Neural progenitor cell (in vitro differentiated cells): ENCODE measurements at regions not wholly inside any gene's neighbourhood (a gene's known extent, or its start where the extent isn't known, plus 50 kb on each side); places are given as distances from the start of the nearest gene placed in this dataset.

Experiments used
- DNase-seq: peaks from one replicate; pipeline ENCODE4 v3.0.0-alpha.2; 2016; ENCODE audit warnings: low spot score
- H2AFZ ChIP-seq: fragments of 200-600 bp; sonication (generic); replicated peaks from 2 replicates; pipeline ENCODE4 v1.6.1; 2016; ENCODE audit warnings: antibody characterized with exemption
- H3F3A ChIP-seq: fragments of 200-600 bp; sonication (generic); 2 replicates; pipeline ENCODE4 v1.6.1; 2016; ENCODE audit warnings: antibody characterized with exemption, low read depth
- H3K27ac ChIP-seq: fragments of 200-600 bp; sonication (generic); 2 replicates; pipeline ENCODE4 v1.5.1; 2016; ENCODE audit warnings: mild to moderate bottlenecking
- H3K27me3 ChIP-seq: fragments of 200-600 bp; sonication (generic); 2 replicates; pipeline ENCODE4 v1.6.1; 2016; ENCODE audit warnings: mild to moderate bottlenecking, moderate library complexity
- H3K36me3 ChIP-seq: fragments of 200-600 bp; sonication (generic); 2 replicates; pipeline ENCODE4 v1.5.1; 2016
- H3K4me1 ChIP-seq: fragments of 200-600 bp; sonication (generic); 2 replicates; pipeline ENCODE4 v1.6.1; 2016; ENCODE audit warnings: mixed run types
- H3K4me2 ChIP-seq: fragments of 200-600 bp; sonication (generic); 2 replicates; pipeline ENCODE4 v1.6.1; 2016
- H3K4me3 ChIP-seq: fragments of 200-600 bp; sonication (generic); 2 replicates; pipeline ENCODE4 v1.5.1; 2016
- H3K79me2 ChIP-seq: fragments of 200-600 bp; sonication (generic); 2 replicates; pipeline ENCODE4 v1.6.1; 2016; ENCODE audit warnings: low read depth
- H3K9ac ChIP-seq: fragments of 200-600 bp; sonication (generic); 2 replicates; pipeline ENCODE4 v1.6.1; 2016
- H3K9me3 ChIP-seq: fragments of 200-600 bp; sonication (generic); 2 replicates; pipeline ENCODE4 v1.5.1; 2016; ENCODE audit warnings: low read depth
- H4K20me1 ChIP-seq: fragments of 200-600 bp; sonication (generic); 2 replicates; pipeline ENCODE4 v1.6.1; 2016; ENCODE audit warnings: low read depth
- H3K27ac Mint-ChIP-seq: 3 replicates; pipeline ENCODE4 v1.8.0; 2021; ENCODE audit warnings: mixed read lengths
- H3K27me3 Mint-ChIP-seq: 2 replicates; pipeline ENCODE4 v1.8.0; 2022; ENCODE audit warnings: low read depth, mild to moderate bottlenecking, inconsistent platforms, moderate library complexity, mixed read lengths; ENCODE audit not compliant: insufficient read depth
- H3K36me3 Mint-ChIP-seq: 3 replicates; pipeline ENCODE4 v1.8.0; 2021; ENCODE audit warnings: mixed read lengths
- H3K4me1 Mint-ChIP-seq: 3 replicates; pipeline ENCODE4 v1.8.0; 2021; ENCODE audit warnings: mixed read lengths
- H3K4me3 Mint-ChIP-seq: 3 replicates; pipeline ENCODE4 v1.8.0; 2021; ENCODE audit warnings: mild to moderate bottlenecking, moderate library complexity, mixed read lengths
- H3K9me3 Mint-ChIP-seq: 3 replicates; pipeline ENCODE4 v1.8.0; 2020; ENCODE audit warnings: mixed read lengths
- CTCF ChIP-seq: fragments of 200-600 bp; sonication (generic); IDR thresholded peaks from 2 replicates; pipeline ENCODE4 v1.5.1; 2017; ENCODE audit warnings: antibody characterized with exemption, mild to moderate bottlenecking
- EZH2 ChIP-seq: fragments of 200-600 bp; sonication (generic); IDR thresholded peaks from 2 replicates; pipeline ENCODE4 v1.6.1; 2017; ENCODE audit warnings: antibody characterized with exemption, mild to moderate bottlenecking, moderate library complexity
- EZH2phosphoT487 ChIP-seq: fragments of 200-600 bp; sonication (generic); IDR thresholded peaks from 2 replicates; pipeline ENCODE4 v1.6.1; 2017; ENCODE audit warnings: antibody characterized with exemption

GRCh38 chr1:11354893-11355553, 82.0 kb downstream of the UBIAD1 start:
- Histone ChIP-seq H2AFZ (no peak overlapping the region), H3K36me3 (no peaks in the 10 kb centered on the region), H3F3A (peaks cover 8% of the 10 kb centered on the region), H3K9ac (no peak overlapping the region), H3K9me3 (no peaks in the 10 kb centered on the region), H3K27ac (no peak overlapping the region), H3K79me2 (no peaks in the 10 kb centered on the region), H3K4me2 (peak overlapping the region; percentile 52), H3K4me3 (no peak overlapping the region), H4K20me1 (no peaks in the 10 kb centered on the region), H3K4me1 (peaks cover 21% of the 10 kb centered on the region), H3K27me3 (no peaks in the 10 kb centered on the region)
- peak overlapping the region; percentile 74 for H3K4me3 Mint-ChIP-seq
- H3K27me3 Mint-ChIP-seq: peaks cover 13% of the 10 kb centered on the region
- peak overlapping the region; percentile 98 for H3K27ac Mint-ChIP-seq
- no peak for DNase-seq
- H3K36me3 Mint-ChIP-seq: no peaks in the 10 kb centered on the region
- TF ChIP-seq EZH2phosphoT487 (no peak), EZH2 (no peak), CTCF (no peak)
- H3K4me1 Mint-ChIP-seq: peaks cover 84% of the 10 kb centered on the region
- H3K9me3 Mint-ChIP-seq: peaks cover 13% of the 10 kb centered on the region

GRCh38 chr1:11355559-11356475, 82.8 kb downstream of the UBIAD1 start:
- Mint-ChIP-seq H3K27me3 (peaks cover 13% of the 10 kb centered on the region), H3K36me3 (no peaks in the 10 kb centered on the region), H3K27ac (peak overlapping the region; percentile 98), H3K4me1 (peaks cover 85% of the 10 kb centered on the region), H3K9me3 (peaks cover 10% of the 10 kb centered on the region), H3K4me3 (peak overlapping the region; percentile 74)
- Histone ChIP-seq H3K79me2 (no peaks in the 10 kb centered on the region), H2AFZ (peak overlapping the region; percentile 39), H3K4me2 (peak overlapping the region; percentile 52), H3K4me3 (peak overlapping the region; percentile 20), H4K20me1 (no peaks in the 10 kb centered on the region), H3K27me3 (no peaks in the 10 kb centered on the region), H3F3A (peaks cover 8% of the 10 kb centered on the region), H3K36me3 (no peaks in the 10 kb centered on the region), H3K9me3 (no peaks in the 10 kb centered on the region), H3K4me1 (peaks cover 21% of the 10 kb centered on the region), H3K27ac (no peak overlapping the region), H3K9ac (no peak overlapping the region)
- peak; percentile 62 for DNase-seq
- no peak for TF ChIP-seq EZH2
- TF ChIP-seq CTCF: peak; percentile 10

GRCh38 chr1:11357276-11357675, 84.3 kb downstream of the UBIAD1 start:
- no peak overlapping the region for H3K27ac ChIP-seq
- Mint-ChIP-seq H3K27me3 (peaks cover 14% of the 10 kb centered on the region), H3K4me3 (peak overlapping the region; percentile 46)

More at GRCh38 chr1:11357276-11357675, 84.3 kb downstream of the UBIAD1 start:
- Histone ChIP-seq H3F3A (peaks cover 8% of the 10 kb centered on the region), H3K36me3 (no peaks in the 10 kb centered on the region), H2AFZ (no peak overlapping the region), H4K20me1 (no peaks in the 10 kb centered on the region), H3K27me3 (no peaks in the 10 kb centered on the region), H3K4me3 (no peak overlapping the region), H3K9me3 (no peaks in the 10 kb centered on the region), H3K79me2 (no peaks in the 10 kb centered on the region), H3K4me2 (no peak overlapping the region), H3K4me1 (peaks cover 21% of the 10 kb centered on the region), H3K9ac (no peak overlapping the region)
- no peak for TF ChIP-seq EZH2
- no peak for TF ChIP-seq EZH2phosphoT487
- no peak for TF ChIP-seq CTCF
- Mint-ChIP-seq H3K9me3 (no peaks in the 10 kb centered on the region), H3K27ac (peak overlapping the region; percentile 99), H3K4me1 (peaks cover 87% of the 10 kb centered on the region), H3K36me3 (no peaks in the 10 kb centered on the region)
- no peak for DNase-seq
